Mucosa of descending colon (tissue), 3 donors: ENCODE measurements at regions not wholly inside any gene's neighbourhood (a gene's known extent, or its start where the extent isn't known, plus 50 kb on each side); places are given as distances from the start of the nearest gene placed in this dataset.

Experiments used
- ATAC-seq: fragments of 200-7000 bp; cut with Tn5 transposase; one replicate; pipeline ENCODE4 v1.9.1; 2020; ENCODE audit warnings: mild to moderate bottlenecking, moderate library complexity
- DNase-seq, 3 donors: peaks; one replicate each; pipeline ENCODE4 v3.0.0-alpha.2; 2020
- H3K36me3 ChIP-seq: fragments of 200-600 bp; one replicate; pipeline ENCODE4 v1.8.0; 2021; ENCODE audit warnings: low read depth, mild to moderate bottlenecking
- H3K4me1 ChIP-seq: fragments of 200-600 bp; one replicate; pipeline ENCODE4 v1.8.0; 2021; ENCODE audit warnings: low read depth, mild to moderate bottlenecking
- H3K4me3 ChIP-seq: fragments of 200-600 bp; one replicate; pipeline ENCODE4 v1.8.0; 2021; ENCODE audit warnings: mild to moderate bottlenecking
- H3K9me3 ChIP-seq: fragments of 200-600 bp; one replicate; pipeline ENCODE4 v1.8.0; 2021; ENCODE audit warnings: mild to moderate bottlenecking
- intact Hi-C, 2 donors: fragments of 100-400 bp; cut with DNase I in 1 of 2; cut with micrococcal nuclease in 1 of 2; formaldehyde crosslinking; loops; one replicate each; pipeline versions ENCODE4 v1.11.0 to v1.11.1; 2022; cut with DNase I, micrococcal nuclease
- TF ChIP-seq, protein P1 (sequence below): fragments of 200-600 bp; IDR thresholded peaks from one replicate; pipeline ENCODE4 v1.8.0; 2022; ENCODE audit warnings: antibody characterized with exemption, mild to moderate bottlenecking
- donor health status: DM: no; HTN: no; CAD: no; lungs with moderate emphysema.
- donor health status: DM: no; HTN: no; CAD: no.
- donor health status: DM: no; HTN: yes; CAD: no.

DNA sequence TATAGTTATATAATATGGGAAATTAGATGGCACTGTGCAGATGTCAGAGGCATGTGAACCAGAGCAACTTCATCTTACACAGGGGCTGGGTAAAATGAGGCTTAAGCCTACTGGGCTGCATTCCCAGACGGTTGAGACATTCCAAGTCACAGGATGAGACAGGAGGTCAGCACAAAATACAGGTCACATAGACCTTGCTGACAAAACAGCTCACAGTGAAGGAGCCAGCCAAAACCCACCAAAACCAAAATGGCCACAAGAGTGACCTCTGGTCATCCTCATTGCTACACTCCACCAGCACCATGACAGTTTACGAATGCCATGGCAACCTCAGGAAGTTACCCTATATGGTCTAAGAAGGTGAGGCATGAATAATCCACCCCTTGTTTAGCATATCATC lies 479.4 kb downstream of the TLR4 start:
- intact Hi-C loops, result no loop called here
- DNase-seq (no peak), ATAC-seq (no peak)
- Histone ChIP-seq H3K9me3 (no peaks in the 10 kb centered on the region), H3K4me3 (no peak overlapping the region), H3K36me3 (no peaks in the 10 kb centered on the region), H3K4me1 (no peaks in the 10 kb centered on the region)
- TF ChIP-seq, protein P1, sequence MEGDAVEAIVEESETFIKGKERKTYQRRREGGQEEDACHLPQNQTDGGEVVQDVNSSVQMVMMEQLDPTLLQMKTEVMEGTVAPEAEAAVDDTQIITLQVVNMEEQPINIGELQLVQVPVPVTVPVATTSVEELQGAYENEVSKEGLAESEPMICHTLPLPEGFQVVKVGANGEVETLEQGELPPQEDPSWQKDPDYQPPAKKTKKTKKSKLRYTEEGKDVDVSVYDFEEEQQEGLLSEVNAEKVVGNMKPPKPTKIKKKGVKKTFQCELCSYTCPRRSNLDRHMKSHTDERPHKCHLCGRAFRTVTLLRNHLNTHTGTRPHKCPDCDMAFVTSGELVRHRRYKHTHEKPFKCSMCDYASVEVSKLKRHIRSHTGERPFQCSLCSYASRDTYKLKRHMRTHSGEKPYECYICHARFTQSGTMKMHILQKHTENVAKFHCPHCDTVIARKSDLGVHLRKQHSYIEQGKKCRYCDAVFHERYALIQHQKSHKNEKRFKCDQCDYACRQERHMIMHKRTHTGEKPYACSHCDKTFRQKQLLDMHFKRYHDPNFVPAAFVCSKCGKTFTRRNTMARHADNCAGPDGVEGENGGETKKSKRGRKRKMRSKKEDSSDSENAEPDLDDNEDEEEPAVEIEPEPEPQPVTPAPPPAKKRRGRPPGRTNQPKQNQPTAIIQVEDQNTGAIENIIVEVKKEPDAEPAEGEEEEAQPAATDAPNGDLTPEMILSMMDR, result no peak

GRCh38 chr9:118187408-118187807 lies 483.2 kb downstream of the TLR4 start:
- no peak for DNase-seq
- H3K36me3 ChIP-seq, result no peaks in the 10 kb centered on the region
- intact Hi-C loops, result no loop called here
- no peak for ATAC-seq
- TF ChIP-seq, protein P1, result no peak
- H3K4me1 ChIP-seq, result no peaks in the 10 kb centered on the region
- H3K4me3 ChIP-seq, result no peak overlapping the region
- H3K9me3 ChIP-seq, result no peaks in the 10 kb centered on the region

GRCh38 chr9:118189615-118190014 lies 485.4 kb downstream of the TLR4 start:
- DNase-seq (no peak), ATAC-seq (no peak)
- H3K4me1 ChIP-seq, result no peaks in the 10 kb centered on the region
- TF ChIP-seq, protein P1, result no peak
- no peaks in the 10 kb centered on the region for H3K9me3 ChIP-seq
- intact Hi-C loops, result no loop called here
- no peak overlapping the region for H3K4me3 ChIP-seq
- no peaks in the 10 kb centered on the region for H3K36me3 ChIP-seq

DNA sequence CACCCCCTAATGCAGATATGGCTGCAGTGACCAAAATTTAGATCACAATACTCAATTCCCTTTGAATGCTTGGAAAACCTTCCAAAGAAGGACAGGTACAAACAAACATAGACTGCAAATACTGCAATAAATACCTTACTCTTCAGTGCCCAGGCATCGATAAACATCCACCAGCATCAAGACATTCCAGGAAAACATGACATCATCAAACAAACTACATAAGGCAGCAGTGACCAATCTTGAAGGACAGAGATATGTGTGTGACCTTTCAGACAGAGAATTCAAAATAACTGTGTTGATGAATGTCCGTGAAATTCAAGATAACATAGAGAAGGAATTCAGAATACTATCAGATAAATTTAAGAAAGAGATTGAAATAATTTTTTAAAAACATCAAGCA lies 488.6 kb downstream of the TLR4 start:
- H3K4me3 ChIP-seq, result no peak overlapping the region
- H3K9me3 ChIP-seq, result no peaks in the 10 kb centered on the region
- DNase-seq (no peak), ATAC-seq (no peak)
- TF ChIP-seq, protein P1, result no peak
- intact Hi-C loops, result no loop called here
- H3K36me3 ChIP-seq, result no peaks in the 10 kb centered on the region
- no peaks in the 10 kb centered on the region for H3K4me1 ChIP-seq

GRCh38 chr9:118209343-118209742 lies 505.1 kb downstream of the TLR4 start:
- no peaks in the 10 kb centered on the region for H3K36me3 ChIP-seq
- no peak overlapping the region for H3K4me3 ChIP-seq
- no peak for ATAC-seq
- intact Hi-C loops, result no loop called here
- H3K9me3 ChIP-seq, result no peaks in the 10 kb centered on the region
- TF ChIP-seq, protein P1, result no peak
- no peaks in the 10 kb centered on the region for H3K4me1 ChIP-seq
- DNase-seq, result no peak

DNA sequence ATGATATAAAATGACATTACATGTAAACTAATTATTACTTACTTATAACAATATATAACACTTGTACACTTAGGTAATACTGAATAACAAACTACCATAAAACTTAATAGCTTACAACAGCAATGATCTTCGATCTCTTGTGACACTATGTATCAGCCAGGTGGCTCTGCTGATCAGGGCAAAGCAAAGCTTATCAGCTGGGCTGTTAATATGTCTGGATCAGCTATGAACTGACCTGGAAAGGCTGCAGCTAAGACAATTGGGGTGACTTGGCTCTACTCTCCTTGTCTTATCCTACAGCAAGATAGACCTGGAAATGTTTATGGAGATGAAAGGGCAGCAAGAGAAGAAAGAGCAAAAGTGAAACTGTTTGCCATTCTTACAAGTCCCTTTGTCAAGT lies 511.3 kb downstream of the TLR4 start:
- DNase-seq (no peak), ATAC-seq (no peak)
- Histone ChIP-seq H3K36me3 (no peaks in the 10 kb centered on the region), H3K9me3 (no peaks in the 10 kb centered on the region), H3K4me1 (no peaks in the 10 kb centered on the region), H3K4me3 (no peak overlapping the region)
- intact Hi-C loops, result no loop called here
- TF ChIP-seq, protein P1, result no peak
